Peyer's patch (tissue), 4 donors: ENCODE measurements at regions not wholly inside any gene's neighbourhood (a gene's known extent, or its start where the extent isn't known, plus 50 kb on each side); places are given as distances from the start of the nearest gene placed in this dataset.

Experiments
- CTCF ChIP-seq, 6 experiments: fragments of 450-650 bp in 4 of 6; fragments of 200-600 bp in 2 of 6; sonication (generic) in 1 of 6; IDR thresholded peaks; one replicate each; pipeline ENCODE4 v1.5.1; 2017 to 2019; ENCODE audit warnings: antibody characterized with exemption in 6 of 6, mild to moderate bottlenecking in 3 of 6, moderate library complexity in 1 of 6
- POLR2A ChIP-seq, 2 donors: fragments of 450-650 bp; IDR thresholded peaks; one replicate each; pipeline ENCODE4 v1.5.1; 2017; ENCODE audit warnings: antibody characterized with exemption in 2 of 2, mild to moderate bottlenecking in 2 of 2, moderate library complexity in 2 of 2

- TF ChIP-seq POLR2A (IDR thresholded peaks at IDR 0.05) (no peak), CTCF (IDR thresholded peaks at IDR 0.05) (no peak)
These were observed 133.7 kb downstream of the CBLN2 start for GRCh38 chr18:72410399-72410798.
